ENCODE measurements at regions not wholly inside any gene's neighbourhood (a gene's known extent, or its start where the extent isn't known, plus 50 kb on each side); places are given as distances from the start of the nearest gene placed in this dataset.

DNA sequence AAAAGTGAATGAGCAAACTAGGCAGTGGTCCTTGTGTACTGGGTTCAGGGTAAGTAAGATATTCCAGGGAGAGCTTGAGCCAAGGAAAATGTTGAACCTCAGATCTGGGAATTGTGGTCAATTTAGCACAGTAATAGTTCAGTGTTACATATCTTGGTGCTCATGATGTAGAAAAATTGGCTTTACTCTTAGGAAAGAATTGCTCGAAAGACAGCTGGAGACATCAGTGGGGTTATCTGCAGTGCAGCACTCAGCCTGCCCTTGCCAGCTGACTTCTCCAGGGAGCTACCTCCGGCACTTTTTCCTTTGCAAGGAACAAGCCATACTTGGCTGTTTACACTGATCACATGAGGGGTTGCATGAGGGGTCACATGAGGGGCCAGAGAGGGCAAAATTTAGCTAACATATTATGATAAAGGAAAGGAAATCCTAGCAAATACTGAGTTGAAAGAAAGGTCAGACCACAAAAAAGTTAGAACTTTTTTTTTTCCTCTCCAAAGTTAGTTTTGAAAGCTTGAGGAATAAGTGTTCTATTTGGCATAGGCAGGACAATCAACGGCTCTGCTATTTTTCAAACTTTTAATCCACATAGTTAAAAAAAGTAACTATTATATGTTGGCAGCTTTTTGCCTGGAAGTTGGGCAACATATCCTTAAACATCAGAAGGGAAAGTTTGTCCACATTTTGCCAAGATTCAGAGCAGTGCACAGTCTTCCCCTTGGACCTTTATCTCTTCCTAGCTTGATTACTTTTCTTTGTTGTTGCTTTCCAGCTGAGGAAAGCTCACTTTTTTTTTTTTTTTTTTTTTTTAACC, 92.4 kb downstream of the COL6A6 start:
- no peaks in the 10 kb centered on the region for H3K4me1 Mint-ChIP-seq (ENCODE audit: low read depth)
- ATAC-seq (no peak), DNase-seq (no peak)
- peaks cover 14% of the 10 kb centered on the region for H3K9me3 Mint-ChIP-seq
- H3K36me3 Mint-ChIP-seq (ENCODE audit: low read depth), result no peaks in the 10 kb centered on the region
- intact Hi-C loops (cut with micrococcal nuclease), result no loop called here
- CTCF ChIA-PET, result no interaction called here
- TF ChIP-seq, protein P1, sequence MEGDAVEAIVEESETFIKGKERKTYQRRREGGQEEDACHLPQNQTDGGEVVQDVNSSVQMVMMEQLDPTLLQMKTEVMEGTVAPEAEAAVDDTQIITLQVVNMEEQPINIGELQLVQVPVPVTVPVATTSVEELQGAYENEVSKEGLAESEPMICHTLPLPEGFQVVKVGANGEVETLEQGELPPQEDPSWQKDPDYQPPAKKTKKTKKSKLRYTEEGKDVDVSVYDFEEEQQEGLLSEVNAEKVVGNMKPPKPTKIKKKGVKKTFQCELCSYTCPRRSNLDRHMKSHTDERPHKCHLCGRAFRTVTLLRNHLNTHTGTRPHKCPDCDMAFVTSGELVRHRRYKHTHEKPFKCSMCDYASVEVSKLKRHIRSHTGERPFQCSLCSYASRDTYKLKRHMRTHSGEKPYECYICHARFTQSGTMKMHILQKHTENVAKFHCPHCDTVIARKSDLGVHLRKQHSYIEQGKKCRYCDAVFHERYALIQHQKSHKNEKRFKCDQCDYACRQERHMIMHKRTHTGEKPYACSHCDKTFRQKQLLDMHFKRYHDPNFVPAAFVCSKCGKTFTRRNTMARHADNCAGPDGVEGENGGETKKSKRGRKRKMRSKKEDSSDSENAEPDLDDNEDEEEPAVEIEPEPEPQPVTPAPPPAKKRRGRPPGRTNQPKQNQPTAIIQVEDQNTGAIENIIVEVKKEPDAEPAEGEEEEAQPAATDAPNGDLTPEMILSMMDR (IDR thresholded peaks at IDR 0.05), result no peak
- no peak overlapping the region for H3K27ac Mint-ChIP-seq
- POLR2A ChIA-PET, result no interaction called here
- peaks cover 5% of the 10 kb centered on the region for H3K27me3 Mint-ChIP-seq
- H3K4me3 Mint-ChIP-seq, result no peak overlapping the region

DNA sequence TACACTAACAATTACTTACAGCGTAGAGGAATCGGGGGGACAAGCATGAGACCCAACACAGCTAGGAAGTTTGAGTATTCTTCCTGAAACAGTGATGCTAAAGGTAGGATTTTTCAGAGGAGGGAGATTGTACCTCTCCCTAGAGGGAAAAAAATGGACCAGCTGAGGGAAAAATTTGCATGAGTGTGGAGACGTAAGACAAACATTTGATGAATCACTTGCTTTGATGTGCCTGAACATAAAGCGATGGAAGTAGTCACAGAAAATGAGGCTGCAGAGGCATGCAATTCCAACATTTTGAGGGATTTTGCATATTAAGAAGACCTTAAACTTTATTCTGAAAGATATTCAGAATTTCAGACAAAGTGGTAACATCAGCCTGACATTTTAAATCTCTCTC, 102.2 kb downstream of the COL6A6 start:
- no peak for ATAC-seq
- H3K27ac Mint-ChIP-seq, result no peak overlapping the region
- DNase-seq, result no peak
- intact Hi-C loops (cut with micrococcal nuclease), result no loop called here
- TF ChIP-seq, protein P1 (IDR thresholded peaks at IDR 0.05), result no peak
- H3K27me3 Mint-ChIP-seq, result peaks cover 20% of the 10 kb centered on the region
- H3K36me3 Mint-ChIP-seq (ENCODE audit: low read depth), result no peaks in the 10 kb centered on the region
- CTCF ChIA-PET, result no interaction called here
- H3K4me1 Mint-ChIP-seq (ENCODE audit: low read depth), result no peaks in the 10 kb centered on the region
- no peak overlapping the region for H3K4me3 Mint-ChIP-seq
- POLR2A ChIA-PET, result no interaction called here
- H3K9me3 Mint-ChIP-seq, result no peaks in the 10 kb centered on the region

DNA sequence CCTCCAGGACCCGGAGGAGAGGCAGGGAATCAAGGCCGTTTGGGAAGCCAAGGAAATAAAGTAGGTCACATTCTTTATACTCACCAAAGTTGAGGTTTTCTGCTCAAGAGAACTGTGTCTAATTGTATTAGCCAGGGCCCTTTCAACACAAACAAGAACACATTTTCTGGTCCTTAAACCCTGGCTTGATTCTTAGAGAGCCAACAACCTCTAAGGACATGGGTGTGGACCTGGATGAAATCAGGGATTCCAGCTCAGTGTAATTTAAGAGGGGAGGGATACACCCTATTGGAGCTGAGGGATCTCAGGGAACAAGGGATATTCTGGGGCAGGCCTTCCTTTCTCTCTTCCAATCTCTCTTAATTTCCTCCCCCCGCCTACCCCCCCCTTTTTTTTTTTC, 104.8 kb downstream of the COL6A6 start:
- no peaks in the 10 kb centered on the region for H3K36me3 Mint-ChIP-seq (ENCODE audit: low read depth)
- ChIA-PET POLR2A (no interaction called here), CTCF (no interaction called here)
- TF ChIP-seq, protein P1 (IDR thresholded peaks at IDR 0.05), result no peak
- peaks cover 17% of the 10 kb centered on the region for H3K27me3 Mint-ChIP-seq
- no peaks in the 10 kb centered on the region for H3K4me1 Mint-ChIP-seq (ENCODE audit: low read depth)
- no peak overlapping the region for H3K27ac Mint-ChIP-seq
- H3K9me3 Mint-ChIP-seq, result no peaks in the 10 kb centered on the region
- DNase-seq, result no peak
- intact Hi-C loops (cut with micrococcal nuclease), result no loop called here
- H3K4me3 Mint-ChIP-seq, result no peak overlapping the region
- ATAC-seq, result no peak

GRCh38 chr3:130626049-130626448, 109.1 kb downstream of the COL6A6 start:
- H3K36me3 Mint-ChIP-seq (ENCODE audit: low read depth), result no peaks in the 10 kb centered on the region
- intact Hi-C loops (cut with micrococcal nuclease), result no loop called here
- ATAC-seq (no peak), DNase-seq (no peak)
- TF ChIP-seq, protein P1 (IDR thresholded peaks at IDR 0.05), result no peak
- ChIA-PET POLR2A (no interaction called here), CTCF (interaction anchor here (0.8 kb wide), 1 partner anchor 24 kb away, joined by 3 read pairs; no protein-coding TSS in a partner anchor)
- H3K27me3 Mint-ChIP-seq, result peaks cover 11% of the 10 kb centered on the region
- H3K27ac Mint-ChIP-seq, result no peak overlapping the region
- no peaks in the 10 kb centered on the region for H3K9me3 Mint-ChIP-seq
- no peaks in the 10 kb centered on the region for H3K4me1 Mint-ChIP-seq (ENCODE audit: low read depth)
- H3K4me3 Mint-ChIP-seq, result no peak overlapping the region

- CTCF ChIA-PET, result no interaction called here
- TF ChIP-seq, protein P1 (IDR thresholded peaks at IDR 0.05), result no peak
- no peak for DNase-seq
- H3K27me3 Mint-ChIP-seq, result peaks cover 11% of the 10 kb centered on the region
- POLR2A ChIA-PET, result no interaction called here
- ATAC-seq, result no peak
- no peaks in the 10 kb centered on the region for H3K9me3 Mint-ChIP-seq
- H3K27ac Mint-ChIP-seq, result no peak overlapping the region
- no peaks in the 10 kb centered on the region for H3K36me3 Mint-ChIP-seq (ENCODE audit: low read depth)
- intact Hi-C loops (cut with micrococcal nuclease), result no loop called here
- no peak overlapping the region for H3K4me3 Mint-ChIP-seq
- H3K4me1 Mint-ChIP-seq (ENCODE audit: low read depth), result no peaks in the 10 kb centered on the region
Measured at GRCh38 chr3:130627143-130627855, 110.3 kb downstream of the COL6A6 start.
